ENCODE measurements at regions not wholly inside any gene's neighbourhood (a gene's known extent, or its start where the extent isn't known, plus 50 kb on each side); places are given as distances from the start of the nearest gene placed in this dataset.

DNA sequence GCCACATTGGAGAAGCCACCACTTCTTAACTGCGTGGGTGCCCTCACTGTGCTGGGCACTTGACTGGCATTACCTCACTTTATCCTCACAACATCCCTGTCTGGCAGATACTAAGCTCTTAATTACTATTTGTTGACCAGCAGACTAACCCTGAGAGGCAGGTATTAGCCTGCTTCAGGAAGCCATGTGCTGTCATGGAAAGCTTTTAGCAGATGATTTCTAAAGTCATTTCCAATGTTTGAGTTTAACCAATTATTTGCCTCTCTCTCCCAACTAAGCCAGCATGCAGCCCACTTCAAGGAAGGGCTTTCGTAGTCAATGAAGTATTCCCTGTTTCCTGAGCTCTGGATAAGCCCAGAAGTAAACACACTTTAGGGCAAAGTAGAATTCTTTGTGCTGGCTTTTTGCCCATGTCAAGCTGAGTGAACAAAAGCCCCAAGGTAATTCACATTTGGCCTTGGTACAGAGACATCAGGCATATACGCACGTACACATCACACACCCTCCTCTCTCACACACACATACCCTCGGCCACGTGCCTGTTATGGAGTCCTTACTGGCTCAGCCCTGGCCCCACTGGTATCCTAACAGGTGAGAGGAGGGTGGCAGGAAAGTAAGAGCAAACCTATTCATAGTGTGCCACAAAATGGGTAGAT, 108.6 kb downstream of the C1D start:
- BruUV-seq (replicated peaks) = no TSS peak
- Histone ChIP-seq H3K4me1 (ENCODE audit: control insufficient read depth in 1 of 2, insufficient read depth in 2 of 2, low read length in 2 of 2) (no peaks in the 10 kb centered on the region), H3K4me2 (ENCODE audit: low read length) (no peak overlapping the region), H3K27me3 (ENCODE audit: insufficient read depth, low read length) (peaks cover 26% of the 10 kb centered on the region; the same call in 1 of the 2 replicates), H3K9me3 (ENCODE audit: control insufficient read depth in 1 of 2, insufficient read depth in 1 of 2, low read depth in 1 of 2, low read length in 2 of 2) (no peaks in the 10 kb centered on the region), H3K9ac (ENCODE audit: low read length) (no peak overlapping the region), H3K36me3 (ENCODE audit: control insufficient read depth in 1 of 2, insufficient read depth in 2 of 2, low read length in 2 of 2) (no peaks in the 10 kb centered on the region), H3K9me2 (ENCODE audit: insufficient read depth) (no peaks in the 10 kb centered on the region), H4K20me1 (ENCODE audit: insufficient read depth) (no peaks in the 10 kb centered on the region), H3K27ac (ENCODE audit: low read depth, low read length) (no peak overlapping the region), H2AFZ (ENCODE audit: low read depth, low read length, poor library complexity, severe bottlenecking) (no peak overlapping the region), H3K4me3 (replicated peaks in 1 of 2; ENCODE audit: low read depth in 1 of 2, low read length in 2 of 2) (no peak overlapping the region), H3K79me2 (ENCODE audit: insufficient read depth, low read length) (no peaks in the 10 kb centered on the region)
- DNase-seq (ENCODE audit: low read depth, low spot score) (no peak), ATAC-seq (no peak)
- ChIA-PET POLR2A (no interaction called here), RAD21 (ENCODE audit: low non-redundant PET in 1 of 2, low total read pairs in 2 of 2, uncharacterized antibody in 2 of 2, unreplicated experiment in 2 of 2) (no interaction called here), CTCF (no interaction called here)
- TF ChIP-seq FOSL1 (IDR thresholded peaks at IDR 0.05; ENCODE audit: low read depth) = no peak
- intact Hi-C loops (cut with micrococcal nuclease) = no loop called here

DNA sequence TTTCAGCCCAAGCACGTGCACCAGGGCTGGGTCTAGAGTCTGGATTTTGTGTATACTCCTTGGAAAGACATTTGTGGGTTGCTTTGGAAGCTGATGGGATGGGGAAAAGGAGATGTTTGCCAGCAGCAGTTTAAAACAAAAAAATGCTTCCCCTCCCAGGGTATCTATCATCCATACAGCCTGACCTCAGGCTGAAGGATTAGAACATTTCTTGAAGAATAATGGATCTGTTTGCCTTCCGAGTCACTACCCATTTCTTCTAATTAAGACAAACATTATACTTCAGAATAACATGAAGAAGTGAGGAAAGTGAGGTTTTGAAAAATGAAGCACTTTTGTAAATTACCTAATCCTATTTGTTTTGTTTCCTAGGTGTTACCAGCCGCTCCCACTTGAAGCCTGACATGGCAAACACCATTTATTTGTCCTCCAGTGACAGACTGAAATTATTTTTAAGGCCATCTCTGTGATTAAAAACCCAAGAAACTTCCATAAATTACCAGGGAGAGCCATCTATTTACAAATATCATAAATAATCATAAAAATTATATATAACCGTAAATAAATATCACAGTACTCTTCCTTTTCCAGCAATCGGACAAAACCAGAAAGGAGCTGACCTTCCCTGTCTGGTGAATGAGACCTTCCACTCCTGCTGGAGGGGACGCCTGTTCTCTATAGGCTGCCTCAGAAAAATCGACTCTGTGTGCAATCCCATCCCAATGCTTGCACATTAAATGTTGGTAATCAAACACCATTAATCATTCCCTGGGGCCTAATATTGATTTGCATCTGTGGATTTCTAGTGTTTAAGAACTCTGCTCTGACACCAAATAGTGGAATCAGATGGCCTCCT, 106.8 kb downstream of the C1D start:
- intact Hi-C loops (cut with micrococcal nuclease) = no loop called here
- no peak overlapping the region for H3K4me2 ChIP-seq (ENCODE audit: low read length)
- no peaks in the 10 kb centered on the region for H3K36me3 ChIP-seq (ENCODE audit: control insufficient read depth in 1 of 2, insufficient read depth in 2 of 2, low read length in 2 of 2)
- ChIA-PET RAD21 (ENCODE audit: low non-redundant PET in 1 of 2, low total read pairs in 2 of 2, uncharacterized antibody in 2 of 2, unreplicated experiment in 2 of 2) (no interaction called here), POLR2A (no interaction called here), CTCF (no interaction called here)
- no peaks in the 10 kb centered on the region for H3K79me2 ChIP-seq (ENCODE audit: insufficient read depth, low read length)
- no peak overlapping the region for H2AFZ ChIP-seq (ENCODE audit: low read depth, low read length, poor library complexity, severe bottlenecking)
- no peak for DNase-seq (ENCODE audit: low read depth, low spot score)
- H3K27ac ChIP-seq (ENCODE audit: low read depth, low read length) = no peak overlapping the region
- TF ChIP-seq, protein P1, sequence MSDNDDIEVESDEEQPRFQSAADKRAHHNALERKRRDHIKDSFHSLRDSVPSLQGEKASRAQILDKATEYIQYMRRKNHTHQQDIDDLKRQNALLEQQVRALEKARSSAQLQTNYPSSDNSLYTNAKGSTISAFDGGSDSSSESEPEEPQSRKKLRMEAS (IDR thresholded peaks at IDR 0.05) = no peak
- TF ChIP-seq ELF1 (IDR thresholded peaks at IDR 0.05; ENCODE audit: borderline replicate concordance, low read depth) = no peak
- TF ChIP-seq SRF (IDR thresholded peaks at IDR 0.05; ENCODE audit: low read depth) = no peak
- no peak for TF ChIP-seq EGR1 (IDR thresholded peaks at IDR 0.05; ENCODE audit: low read depth)
- no peak for TF ChIP-seq EZH2 (IDR thresholded peaks at IDR 0.05)
- H3K9me3 ChIP-seq (ENCODE audit: control insufficient read depth in 1 of 2, insufficient read depth in 1 of 2, low read depth in 1 of 2, low read length in 2 of 2) = no peaks in the 10 kb centered on the region
- ATAC-seq = no peak
- no peak overlapping the region for H3K9ac ChIP-seq (ENCODE audit: low read length)
- H4K20me1 ChIP-seq (ENCODE audit: insufficient read depth) = no peaks in the 10 kb centered on the region; the same call in 1 of the 2 replicates
- H3K27me3 ChIP-seq (ENCODE audit: insufficient read depth, low read length) = peaks cover 20% of the 10 kb centered on the region; the same call in 1 of the 2 replicates
- no peaks in the 10 kb centered on the region for H3K4me1 ChIP-seq (ENCODE audit: control insufficient read depth in 1 of 2, insufficient read depth in 2 of 2, low read length in 2 of 2)
- H3K4me3 ChIP-seq (replicated peaks in 1 of 2; ENCODE audit: low read depth in 1 of 2, low read length in 2 of 2) = no peak overlapping the region
- no peaks in the 10 kb centered on the region for H3K9me2 ChIP-seq (ENCODE audit: insufficient read depth)
- no TSS peak for BruUV-seq (replicated peaks)

Measured in HCT116 (cell line).